ENCODE measurements at regions not wholly inside any gene's neighbourhood (a gene's known extent, or its start where the extent isn't known, plus 50 kb on each side); places are given as distances from the start of the nearest gene placed in this dataset.

- no peak overlapping the region for H3K4me3 ChIP-seq (ENCODE audit: low read length)
- TF ChIP-seq ZNF274 (IDR thresholded peaks at IDR 0.05; ENCODE audit: low read depth, low read length): no peak
These were observed 161.1 kb downstream of the SNAPC1 start for GRCh38 chr14:61923348-61923747.

- TF ChIP-seq ZNF274 (IDR thresholded peaks at IDR 0.05; ENCODE audit: low read depth, low read length): no peak
These were observed 162.8 kb downstream of the SNAPC1 start for GRCh38 chr14:61925043-61925442.

GRCh38 chr14:61925732-61926435 is 163.7 kb downstream of the SNAPC1 start:
- H3K4me3 ChIP-seq (ENCODE audit: low read length): no peak overlapping the region
- TF ChIP-seq ZNF274 (IDR thresholded peaks at IDR 0.05; ENCODE audit: low read depth, low read length): no peak

More at GRCh38 chr14:61925043-61925442, 162.8 kb downstream of the SNAPC1 start:
- H3K4me3 ChIP-seq (ENCODE audit: low read length): no peak overlapping the region

- no peak for TF ChIP-seq ZNF274 (IDR thresholded peaks at IDR 0.05; ENCODE audit: low read depth, low read length)
These were observed 164.8 kb downstream of the SNAPC1 start for GRCh38 chr14:61927060-61927459.

GRCh38 chr14:61927520-61927919 is 165.3 kb downstream of the SNAPC1 start:
- no peak overlapping the region for H3K4me3 ChIP-seq (ENCODE audit: low read length)
- no peak for TF ChIP-seq ZNF274 (IDR thresholded peaks at IDR 0.05; ENCODE audit: low read depth, low read length)

More at GRCh38 chr14:61927060-61927459, 164.8 kb downstream of the SNAPC1 start:
- no peak overlapping the region for H3K4me3 ChIP-seq (ENCODE audit: low read length)

- no peak for TF ChIP-seq ZNF274 (IDR thresholded peaks at IDR 0.05; ENCODE audit: low read depth, low read length)
These were observed 166.1 kb downstream of the SNAPC1 start for GRCh38 chr14:61928300-61928699.

GRCh38 chr14:61928701-61929100 is 166.5 kb downstream of the SNAPC1 start:
- no peak for TF ChIP-seq ZNF274 (IDR thresholded peaks at IDR 0.05; ENCODE audit: low read depth, low read length)
- H3K4me3 ChIP-seq (ENCODE audit: low read length): no peak overlapping the region

More at GRCh38 chr14:61928300-61928699, 166.1 kb downstream of the SNAPC1 start:
- no peak overlapping the region for H3K4me3 ChIP-seq (ENCODE audit: low read length)

- H3K4me3 ChIP-seq (ENCODE audit: low read length): no peak overlapping the region
- TF ChIP-seq ZNF274 (IDR thresholded peaks at IDR 0.05; ENCODE audit: low read depth, low read length): no peak
These were observed 167.4 kb downstream of the SNAPC1 start for GRCh38 chr14:61929651-61930050.

- H3K4me3 ChIP-seq (ENCODE audit: low read length): no peak overlapping the region
- TF ChIP-seq ZNF274 (IDR thresholded peaks at IDR 0.05; ENCODE audit: low read depth, low read length): no peak
These were observed 168.1 kb downstream of the SNAPC1 start for GRCh38 chr14:61930101-61930857.

- H3K4me3 ChIP-seq (ENCODE audit: low read length): no peak overlapping the region
- TF ChIP-seq ZNF274 (IDR thresholded peaks at IDR 0.05; ENCODE audit: low read depth, low read length): no peak
These were observed 170.8 kb downstream of the SNAPC1 start for GRCh38 chr14:61932974-61933373.

GRCh38 chr14:61934385-61934784 is 172.2 kb downstream of the SNAPC1 start:
- H3K4me3 ChIP-seq (ENCODE audit: low read length): no peak overlapping the region
- no peak for TF ChIP-seq ZNF274 (IDR thresholded peaks at IDR 0.05; ENCODE audit: low read depth, low read length)

GRCh38 chr14:61939776-61940175 is 177.6 kb downstream of the SNAPC1 start:
- H3K4me3 ChIP-seq (ENCODE audit: low read length): no peak overlapping the region
- no peak for TF ChIP-seq ZNF274 (IDR thresholded peaks at IDR 0.05; ENCODE audit: low read depth, low read length)

GRCh38 chr14:61940666-61941420 is 178.6 kb downstream of the SNAPC1 start:
- no peak overlapping the region for H3K4me3 ChIP-seq (ENCODE audit: low read length)
- no peak for TF ChIP-seq ZNF274 (IDR thresholded peaks at IDR 0.05; ENCODE audit: low read depth, low read length)

GRCh38 chr14:61941421-61942150 is 179.4 kb downstream of the SNAPC1 start:
- H3K4me3 ChIP-seq (ENCODE audit: low read length): no peak overlapping the region
- TF ChIP-seq ZNF274 (IDR thresholded peaks at IDR 0.05; ENCODE audit: low read depth, low read length): no peak

All from GM08714 (cell line).